ENCODE measurements at regions not wholly inside any gene's neighbourhood (a gene's known extent, or its start where the extent isn't known, plus 50 kb on each side); places are given as distances from the start of the nearest gene placed in this dataset.

- H3K4me1 ChIP-seq (ENCODE audit: low read depth) = no peaks in the 10 kb centered on the region
- no peak overlapping the region for H3K4me3 ChIP-seq
- ATAC-seq (no peak), DNase-seq (no peak)
- intact Hi-C loops (cut with DNase I, micrococcal nuclease) = no loop called here
- H3K36me3 ChIP-seq (ENCODE audit: low read depth) = no peaks in the 10 kb centered on the region
- peaks cover 22% of the 10 kb centered on the region for H3K9me3 ChIP-seq
- no peak for TF ChIP-seq CTCF (IDR thresholded peaks at IDR 0.05)
These were observed 132.5 kb upstream of the ADARB2 start for GRCh38 chr10:1869861-1870260.

- Histone ChIP-seq H3K9me3 (peaks cover 15% of the 10 kb centered on the region), H3K36me3 (ENCODE audit: low read depth) (no peaks in the 10 kb centered on the region), H3K4me1 (ENCODE audit: low read depth) (no peaks in the 10 kb centered on the region), H3K4me3 (no peak overlapping the region)
- DNase-seq = no peak
- TF ChIP-seq CTCF (IDR thresholded peaks at IDR 0.05) = no peak
- intact Hi-C loops (cut with DNase I, micrococcal nuclease) = no loop called here
- no peak for ATAC-seq
These were observed 123.0 kb upstream of the ADARB2 start for GRCh38 chr10:1860351-1860750.

- H3K4me1 ChIP-seq (ENCODE audit: low read depth) = no peaks in the 10 kb centered on the region
- no peak for TF ChIP-seq CTCF (IDR thresholded peaks at IDR 0.05)
- DNase-seq (no peak), ATAC-seq (no peak)
- no peaks in the 10 kb centered on the region for H3K36me3 ChIP-seq (ENCODE audit: low read depth)
- intact Hi-C loops (cut with DNase I, micrococcal nuclease) = no loop called here
- H3K4me3 ChIP-seq = no peak overlapping the region
- H3K9me3 ChIP-seq = peaks cover 1% of the 10 kb centered on the region
These were observed 121.2 kb upstream of the ADARB2 start for GRCh38 chr10:1858547-1858946.

DNA sequence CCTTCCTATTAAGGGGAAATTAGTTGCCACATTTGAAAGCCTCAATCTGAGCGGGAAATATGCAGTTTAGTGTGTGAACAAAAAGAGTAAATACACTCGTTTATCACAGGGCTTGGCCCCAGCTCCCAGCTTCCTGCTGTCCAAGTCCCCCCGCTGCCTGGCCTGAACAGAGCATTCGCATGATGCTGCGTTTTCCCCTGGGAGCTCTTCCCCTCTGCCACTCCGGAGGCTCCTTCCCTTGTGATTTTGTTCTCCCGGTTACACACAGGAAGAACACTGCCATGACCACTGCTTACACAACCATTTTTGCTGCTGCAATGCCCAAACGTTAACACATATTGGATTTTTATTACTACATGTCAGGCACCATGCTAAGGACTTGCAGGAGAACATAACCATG, 120.7 kb upstream of the ADARB2 start:
- Histone ChIP-seq H3K4me3 (no peak overlapping the region), H3K4me1 (ENCODE audit: low read depth) (no peaks in the 10 kb centered on the region), H3K9me3 (no peaks in the 10 kb centered on the region), H3K36me3 (ENCODE audit: low read depth) (no peaks in the 10 kb centered on the region)
- no peak for ATAC-seq
- no peak for DNase-seq
- intact Hi-C loops (cut with DNase I, micrococcal nuclease) = no loop called here
- no peak for TF ChIP-seq CTCF (IDR thresholded peaks at IDR 0.05)

DNA sequence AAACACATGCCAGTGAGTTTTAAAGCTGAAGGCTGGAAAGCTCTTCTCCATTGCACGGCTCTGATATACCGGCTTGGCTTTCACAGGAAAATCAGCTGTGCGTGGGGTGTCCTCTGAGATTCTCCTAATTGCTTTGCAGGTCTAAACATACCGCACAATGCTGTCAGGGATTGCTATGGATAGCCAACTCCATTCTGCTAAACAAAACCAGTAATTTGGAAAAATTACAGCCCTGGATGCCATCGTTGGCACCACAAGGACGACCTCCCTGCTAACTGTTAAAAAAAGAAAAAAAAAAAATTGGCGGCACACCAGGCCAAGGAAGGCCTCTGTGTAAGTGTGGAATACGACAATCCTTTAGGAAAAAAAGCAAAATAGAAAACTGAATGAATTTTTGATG, 118.6 kb upstream of the ADARB2 start:
- H3K4me1 ChIP-seq (ENCODE audit: low read depth) = no peaks in the 10 kb centered on the region
- intact Hi-C loops (cut with DNase I, micrococcal nuclease) = no loop called here
- H3K36me3 ChIP-seq (ENCODE audit: low read depth) = no peaks in the 10 kb centered on the region
- H3K4me3 ChIP-seq = no peak overlapping the region
- no peak for ATAC-seq
- DNase-seq = no peak
- no peak for TF ChIP-seq CTCF (IDR thresholded peaks at IDR 0.05)
- peaks cover 4% of the 10 kb centered on the region for H3K9me3 ChIP-seq

DNA sequence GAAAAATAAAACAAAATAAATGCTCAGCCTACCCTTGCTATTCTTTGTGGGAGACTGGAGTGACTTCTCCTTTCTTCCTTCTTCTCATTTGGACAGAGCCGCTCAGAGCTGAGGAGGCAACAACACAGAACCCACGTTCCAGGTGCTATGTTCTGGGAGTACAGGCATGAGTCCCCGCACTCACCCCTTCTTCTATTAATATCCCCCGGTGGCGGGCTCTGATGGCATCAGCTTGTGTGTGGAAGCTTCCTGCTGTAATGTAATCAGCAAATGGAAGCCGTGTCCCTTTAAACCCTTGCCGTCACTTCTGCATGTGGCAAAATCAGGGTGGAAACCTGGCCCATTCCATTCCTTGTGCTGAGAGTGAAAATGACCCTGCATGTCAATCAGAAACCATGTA, 116.9 kb upstream of the ADARB2 start:
- DNase-seq = no peak
- intact Hi-C loops (cut with DNase I, micrococcal nuclease) = no loop called here
- TF ChIP-seq CTCF (IDR thresholded peaks at IDR 0.05) = no peak
- no peak for ATAC-seq
- H3K36me3 ChIP-seq (ENCODE audit: low read depth) = no peaks in the 10 kb centered on the region
- H3K4me3 ChIP-seq = no peak overlapping the region
- no peaks in the 10 kb centered on the region for H3K4me1 ChIP-seq (ENCODE audit: low read depth)
- H3K9me3 ChIP-seq = peaks cover 4% of the 10 kb centered on the region

Measured in mucosa of descending colon (tissue), 3 donors.